Keratinocyte (primary cell): ENCODE measurements at regions not wholly inside any gene's neighbourhood (a gene's known extent, or its start where the extent isn't known, plus 50 kb on each side); places are given as distances from the start of the nearest gene placed in this dataset.

Experiments
- DNase-seq: peaks from one replicate; pipeline ENCODE4 v3.0.0-alpha.2; 2011; ENCODE audit warnings: low read depth, missing footprints, low spot score
- FAIRE-seq: peaks from 2 replicates; lab custom pipeline; 2011; peaks lifted over from hg19 to GRCh38; lab: Jason Lieb, UNC
- H2AFZ ChIP-seq: 2 replicates; pipeline ENCODE4 v1.6.0; 2012; ENCODE audit warnings: low read length, control low read depth, inconsistent platforms; ENCODE audit not compliant: control insufficient read depth
- H3K27ac ChIP-seq: 2 replicates; pipeline ENCODE4 v1.5.1; 2011; ENCODE audit warnings: low read length; ENCODE audit not compliant: control insufficient read depth, insufficient read depth
- H3K27me3 ChIP-seq: 3 replicates; pipeline ENCODE4 v1.6.0; 2011; ENCODE audit warnings: low read length; ENCODE audit not compliant: control insufficient read depth, insufficient read depth; ENCODE audit errors: extremely low read depth
- H3K36me3 ChIP-seq, 2 experiments: 2 replicates in 1 of 2; 3 replicates in 1 of 2; pipeline ENCODE4 v1.5.1; 2011; ENCODE audit warnings: low read length in 2 of 2, mild to moderate bottlenecking in 1 of 2; ENCODE audit not compliant: control insufficient read depth in 2 of 2, insufficient read depth in 2 of 2; ENCODE audit errors: extremely low read depth in 1 of 2
- H3K4me1 ChIP-seq: 3 replicates; pipeline ENCODE4 v1.5.1; 2011; ENCODE audit warnings: low read length; ENCODE audit not compliant: control insufficient read depth, insufficient read depth; ENCODE audit errors: extremely low read depth
- H3K4me2 ChIP-seq: 3 replicates; pipeline ENCODE4 v1.6.0; 2011; ENCODE audit warnings: low read depth, low read length; ENCODE audit not compliant: control insufficient read depth, insufficient read depth; ENCODE audit errors: extremely low read depth
- H3K4me3 ChIP-seq, 3 experiments: fragments of 200-600 bp in 1 of 3; sonication (generic) in 1 of 3; 2 replicates in 2 of 3; 3 replicates in 1 of 3; pipeline ENCODE4 v1.5.1; 2011 to 2016; ENCODE audit warnings: low read length in 3 of 3, mild to moderate bottlenecking in 3 of 3, control low read depth in 2 of 3, inconsistent platforms in 1 of 3, low read depth in 1 of 3, mixed read lengths in 1 of 3, mixed run types in 1 of 3, moderate library complexity in 1 of 3; ENCODE audit not compliant: control insufficient read depth in 2 of 3, insufficient read depth in 2 of 3; ENCODE audit errors: extremely low read depth in 1 of 3
- H3K79me2 ChIP-seq: 2 replicates; pipeline ENCODE4 v1.6.0; 2012; ENCODE audit warnings: low read length; ENCODE audit not compliant: control insufficient read depth, insufficient read depth
- H3K9ac ChIP-seq: 3 replicates; pipeline ENCODE4 v1.6.0; 2011; ENCODE audit warnings: low read length; ENCODE audit not compliant: control insufficient read depth, insufficient read depth; ENCODE audit errors: extremely low read depth
- H3K9me1 ChIP-seq: 3 replicates; pipeline ENCODE4 v1.6.0; 2011; ENCODE audit warnings: low read length; ENCODE audit not compliant: control insufficient read depth, insufficient read depth; ENCODE audit errors: extremely low read depth
- H3K9me3 ChIP-seq: 2 replicates; pipeline ENCODE4 v1.5.1; 2012; ENCODE audit warnings: low read depth, low read length; ENCODE audit not compliant: control insufficient read depth
- H4K20me1 ChIP-seq: 3 replicates; pipeline ENCODE4 v1.6.0; 2011; ENCODE audit warnings: low read length; ENCODE audit not compliant: control insufficient read depth, insufficient read depth; ENCODE audit errors: extremely low read depth
- CTCF ChIP-seq, 3 experiments: IDR thresholded peaks in 1 of 3; conservative IDR thresholded peaks in 1 of 3; optimal IDR thresholded peaks in 1 of 3; 2 replicates in 2 of 3; 3 replicates in 1 of 3; pipeline versions ENCODE3 to v1.5.1; 2011; ENCODE audit warnings: low read length in 3 of 3, mild to moderate bottlenecking in 3 of 3, moderate library complexity in 2 of 3, control low read depth in 1 of 3, inconsistent platforms in 1 of 3; ENCODE audit not compliant: insufficient read depth in 2 of 3; ENCODE audit errors: extremely low read depth in 1 of 3
- EZH2 ChIP-seq: IDR thresholded peaks from one replicate; pipeline ENCODE4 v1.6.1; 2012; ENCODE audit warnings: inconsistent platforms, mild to moderate bottlenecking, low read length, moderate library complexity
- dilution Hi-C: fragments of 300-500 bp; cut with MboI; formaldehyde crosslinking; loops from one replicate; pipeline ENCODE4 v1.7.0; 2020; ENCODE audit warnings: low sequenced_read_pairs; ENCODE audit not compliant: extremely low pct_ligation_motif_present

GRCh38 chr5:3121813-3122212 is 370.3 kb upstream of the IRX2 start:
- Histone ChIP-seq H3K27me3 (no peaks in the 10 kb centered on the region), H3K79me2 (no peaks in the 10 kb centered on the region), H2AFZ (no peak overlapping the region), H3K27ac (no peak overlapping the region), H4K20me1 (no peaks in the 10 kb centered on the region), H3K4me1 (no peaks in the 10 kb centered on the region), H3K9ac (no peak overlapping the region), H3K4me2 (no peak overlapping the region), H3K4me3 (no peak overlapping the region), H3K9me1 (no peaks in the 10 kb centered on the region), H3K9me3 (no peaks in the 10 kb centered on the region), H3K36me3 (no peaks in the 10 kb centered on the region)
- DNase-seq (no peak), FAIRE-seq (no peak)
- TF ChIP-seq EZH2 (no peak), CTCF (optimal IDR thresholded peaks at IDR 0.05 in 1 of 3, IDR thresholded peaks at IDR 0.05 in 1 of 3, conservative IDR thresholded peaks at IDR 0.05 in 1 of 3; ENCODE audit: extremely low read depth in 1 of 3, insufficient read depth in 2 of 3, low read length in 3 of 3) (no peak)
- dilution Hi-C loops = no loop called here

GRCh38 chr5:3120028-3120427 is 368.6 kb upstream of the IRX2 start:
- no peaks in the 10 kb centered on the region for H3K9me3 ChIP-seq
- H3K79me2 ChIP-seq = no peaks in the 10 kb centered on the region
- no peaks in the 10 kb centered on the region for H4K20me1 ChIP-seq
- no peaks in the 10 kb centered on the region for H3K4me1 ChIP-seq
- DNase-seq = no peak
- H3K9ac ChIP-seq = no peak overlapping the region
- H2AFZ ChIP-seq = no peak overlapping the region
- no peak overlapping the region for H3K27ac ChIP-seq
- H3K4me3 ChIP-seq = no peak overlapping the region
- H3K9me1 ChIP-seq = no peaks in the 10 kb centered on the region
- H3K27me3 ChIP-seq = no peaks in the 10 kb centered on the region
- no peak for TF ChIP-seq EZH2
- no peak for TF ChIP-seq CTCF (optimal IDR thresholded peaks at IDR 0.05 in 1 of 3, IDR thresholded peaks at IDR 0.05 in 1 of 3, conservative IDR thresholded peaks at IDR 0.05 in 1 of 3; ENCODE audit: extremely low read depth in 1 of 3, insufficient read depth in 2 of 3, low read length in 3 of 3)
- dilution Hi-C loops = no loop called here
- no peak for FAIRE-seq
- H3K36me3 ChIP-seq = no peaks in the 10 kb centered on the region
- H3K4me2 ChIP-seq = no peak overlapping the region
